Loucy (cell line): ENCODE measurements at regions not wholly inside any gene's neighbourhood (a gene's known extent, or its start where the extent isn't known, plus 50 kb on each side); places are given as distances from the start of the nearest gene placed in this dataset.

Experiments used
- H2AFZ ChIP-seq: fragments of 200-600 bp; sonication (generic); 2 replicates; pipeline ENCODE4 v1.6.0; 2016; ENCODE audit warnings: antibody characterized with exemption, mild to moderate bottlenecking, low read length, moderate library complexity
- H3F3A ChIP-seq: fragments of 200-600 bp; 2 replicates; pipeline ENCODE4 v1.6.0; 2016; ENCODE audit warnings: antibody characterized with exemption, low read depth, mild to moderate bottlenecking
- H3K27me3 ChIP-seq: fragments of 200-600 bp; sonication (generic); 2 replicates; pipeline ENCODE4 v1.6.1; 2014; ENCODE audit warnings: low read length, mild to moderate bottlenecking; ENCODE audit not compliant: insufficient read depth, poor library complexity, severe bottlenecking
- H3K36me3 ChIP-seq: fragments of 200-600 bp; sonication (generic); 2 replicates; pipeline ENCODE4 v1.6.1; 2016; ENCODE audit warnings: low read length; ENCODE audit not compliant: insufficient read depth
- H3K4me1 ChIP-seq: fragments of 200-600 bp; sonication (generic); 2 replicates; pipeline ENCODE4 v1.5.1; 2014; ENCODE audit warnings: low read length, mild to moderate bottlenecking; ENCODE audit not compliant: insufficient read depth, poor library complexity, severe bottlenecking
- H3K4me2 ChIP-seq: fragments of 200-600 bp; sonication (generic); 2 replicates; pipeline ENCODE4 v1.6.0; 2014; ENCODE audit warnings: antibody characterized with exemption, low read length, low read depth, mild to moderate bottlenecking; ENCODE audit not compliant: poor library complexity, severe bottlenecking
- H3K4me3 ChIP-seq: fragments of 200-600 bp; sonication (generic); 2 replicates; pipeline ENCODE4 v1.5.1; 2014; ENCODE audit warnings: low read length, mild to moderate bottlenecking, mixed read lengths; ENCODE audit not compliant: poor library complexity, severe bottlenecking
- H3K79me2 ChIP-seq: fragments of 200-600 bp; sonication (generic); 2 replicates; pipeline ENCODE4 v1.6.1; 2014; ENCODE audit warnings: low read length; ENCODE audit not compliant: insufficient read depth
- H3K9ac ChIP-seq: fragments of 200-600 bp; sonication (generic); 2 replicates; pipeline ENCODE4 v1.6.0; 2014; ENCODE audit warnings: mild to moderate bottlenecking, low read depth, low read length, moderate library complexity; ENCODE audit not compliant: poor library complexity, severe bottlenecking
- H3K9me2 ChIP-seq: fragments of 200-600 bp; sonication (generic); replicated peaks from 2 replicates; pipeline ENCODE4 v1.6.1; 2016; ENCODE audit warnings: low read depth, low read length, mixed read lengths
- H3K9me3 ChIP-seq: fragments of 200-600 bp; sonication (generic); 2 replicates; pipeline ENCODE4 v1.6.1; 2014; ENCODE audit warnings: mild to moderate bottlenecking, antibody characterized with exemption, low read length, low read depth; ENCODE audit not compliant: insufficient read depth
- H4K20me1 ChIP-seq: fragments of 200-600 bp; sonication (generic); 2 replicates; pipeline ENCODE4 v1.6.0; 2014; ENCODE audit warnings: antibody characterized with exemption, low read length, mild to moderate bottlenecking; ENCODE audit not compliant: insufficient read depth, poor library complexity, severe bottlenecking
- CTCF ChIP-seq: fragments of 200-600 bp; sonication (generic); conservative IDR thresholded peaks from 2 replicates; pipeline ENCODE4 v1.5.1; 2014; ENCODE audit warnings: mild to moderate bottlenecking, antibody characterized with exemption, low read length
- EZH2phosphoT487 ChIP-seq: fragments of 200-600 bp; IDR thresholded peaks from 2 replicates; pipeline ENCODE4 v1.6.1; 2018; ENCODE audit warnings: antibody characterized with exemption, mild to moderate bottlenecking, moderate library complexity, borderline replicate concordance

- TF ChIP-seq EZH2phosphoT487 (no peak), CTCF (peak; percentile 86)
These were observed 68.5 kb downstream of the TMCO5A start for GRCh38 chr15:38002883-38003477.

GRCh38 chr15:38004218-38004861, 69.9 kb downstream of the TMCO5A start:
- Histone ChIP-seq H2AFZ (no peak overlapping the region), H3K9ac (no peak overlapping the region), H3K4me3 (no peak overlapping the region), H3K4me2 (no peak overlapping the region), H3K27me3 (no peaks in the 10 kb centered on the region), H3K4me1 (no peaks in the 10 kb centered on the region), H3K9me3 (no peaks in the 10 kb centered on the region), H4K20me1 (no peaks in the 10 kb centered on the region), H3K36me3 (no peaks in the 10 kb centered on the region), H3F3A (no peaks in the 10 kb centered on the region), H3K9me2 (no peaks in the 10 kb centered on the region), H3K79me2 (no peaks in the 10 kb centered on the region)
- TF ChIP-seq EZH2phosphoT487 (no peak), CTCF (no peak)

More at GRCh38 chr15:38002883-38003477, 68.5 kb downstream of the TMCO5A start:
- Histone ChIP-seq H3K36me3 (no peaks in the 10 kb centered on the region), H3K4me1 (no peaks in the 10 kb centered on the region), H4K20me1 (no peaks in the 10 kb centered on the region), H3K9ac (no peak overlapping the region), H3K9me3 (no peaks in the 10 kb centered on the region), H3K27me3 (no peaks in the 10 kb centered on the region), H2AFZ (no peak overlapping the region), H3F3A (no peaks in the 10 kb centered on the region), H3K4me3 (no peak overlapping the region), H3K4me2 (no peak overlapping the region), H3K79me2 (no peaks in the 10 kb centered on the region), H3K9me2 (no peaks in the 10 kb centered on the region)

- TF ChIP-seq EZH2phosphoT487, result no peak
- TF ChIP-seq CTCF, result no peak
- Histone ChIP-seq H2AFZ (peak overlapping the region; percentile 23; the same call in 1 of the 2 replicates), H4K20me1 (no peaks in the 10 kb centered on the region), H3F3A (no peaks in the 10 kb centered on the region), H3K4me3 (no peak overlapping the region), H3K9me2 (no peaks in the 10 kb centered on the region), H3K36me3 (no peaks in the 10 kb centered on the region), H3K9me3 (no peaks in the 10 kb centered on the region), H3K9ac (no peak overlapping the region), H3K4me2 (no peak overlapping the region), H3K79me2 (no peaks in the 10 kb centered on the region), H3K27me3 (no peaks in the 10 kb centered on the region), H3K4me1 (no peaks in the 10 kb centered on the region)
These were observed 71.7 kb downstream of the TMCO5A start for GRCh38 chr15:38005953-38006808.
